Nucleus accumbens (tissue), 56 donors: ENCODE measurements at regions not wholly inside any gene's neighbourhood (a gene's known extent, or its start where the extent isn't known, plus 50 kb on each side); places are given as distances from the start of the nearest gene placed in this dataset.

ENCODE experiments used
- DNase-seq, 56 donors: peaks; one replicate each; lab custom pipeline; 2025; lab: John Stamatoyannopoulos, UW

- DNase-seq: no peak
Measured at GRCh38 chr2:6525475-6525964, 340.2 kb downstream of the CMPK2 start.

DNA sequence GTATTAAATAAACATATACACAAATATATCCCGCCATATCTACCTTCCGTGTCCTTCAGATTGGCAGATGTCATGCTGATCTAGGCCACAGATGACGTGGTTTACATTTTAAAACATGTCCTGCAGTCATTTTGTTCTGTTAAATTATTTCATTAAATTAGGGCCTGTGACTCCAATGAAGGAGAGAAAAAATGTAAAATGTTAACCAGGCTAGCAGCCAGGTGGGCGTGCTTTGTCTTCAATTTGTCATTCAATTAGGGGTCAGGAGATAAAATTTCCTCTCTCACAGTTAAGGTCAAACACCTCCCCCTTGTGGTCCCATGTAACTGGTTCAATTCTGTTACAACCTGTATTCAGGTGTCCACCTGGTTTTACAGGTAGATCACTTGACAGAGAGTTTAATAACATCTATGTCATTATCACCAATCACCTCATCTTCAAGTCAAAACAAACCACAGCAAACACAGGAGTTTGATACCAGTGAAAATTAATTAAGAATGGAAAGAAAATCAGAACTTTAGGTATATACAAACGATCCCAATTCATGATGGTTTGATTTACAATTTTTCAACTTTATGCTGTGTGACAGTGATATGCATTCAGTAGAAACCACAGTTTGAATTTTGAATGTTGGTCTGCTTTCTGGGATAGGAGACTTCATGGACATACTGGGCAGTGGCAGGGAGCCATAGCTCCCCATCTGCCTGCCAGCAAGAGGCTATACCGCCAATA is 339.4 kb downstream of the CMPK2 start:
- no peak for DNase-seq

DNA sequence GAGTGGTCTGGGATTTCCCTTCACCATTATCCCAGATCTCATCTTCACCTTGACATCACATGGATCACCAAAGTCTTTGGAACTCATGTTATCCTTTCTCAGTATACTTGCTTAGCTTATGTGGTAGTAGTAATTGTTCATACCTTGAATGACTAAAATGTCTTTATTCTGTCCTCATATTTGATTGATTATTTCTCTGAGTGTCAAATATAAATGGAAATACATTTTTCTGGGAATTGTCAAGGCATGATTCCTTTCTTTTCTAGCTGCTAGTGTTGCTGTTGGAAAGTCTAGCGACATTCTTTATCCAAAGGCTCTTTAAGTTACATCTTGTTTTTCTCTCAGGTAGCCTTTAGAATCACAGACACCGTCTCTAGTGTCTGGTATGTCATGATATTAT is 334.4 kb downstream of the CMPK2 start:
- no peak for DNase-seq

DNA sequence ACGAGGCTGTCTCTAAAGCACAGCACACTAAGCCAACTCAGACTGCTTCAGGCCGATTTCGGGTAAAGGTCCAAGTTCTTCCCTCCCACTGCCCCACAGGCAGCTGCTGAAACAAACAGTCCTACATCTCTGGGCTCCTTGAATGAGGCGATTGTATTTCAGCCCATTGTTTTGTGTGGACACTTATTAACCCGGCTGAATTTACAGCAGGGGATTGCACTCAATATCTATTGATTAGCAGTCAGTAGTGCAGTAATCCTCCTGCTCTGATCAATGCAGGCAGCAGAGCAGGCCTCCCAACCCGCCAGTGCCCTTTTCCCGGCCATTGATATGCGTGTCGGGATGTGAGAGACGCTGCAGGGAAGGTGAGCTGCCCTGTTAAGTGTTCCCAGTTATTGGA is 330.1 kb downstream of the CMPK2 start:
- DNase-seq: peak in 43 of 56 donors; percentile 1 to 71 (median 36)

GRCh38 chr2:6538607-6539006 is 327.1 kb downstream of the CMPK2 start:
- no peak for DNase-seq

- DNase-seq: no peak
Measured at GRCh38 chr2:6545336-6545735, 320.4 kb downstream of the CMPK2 start.

GRCh38 chr2:6545795-6546194 is 319.9 kb downstream of the CMPK2 start:
- no peak for DNase-seq

- peak in 11 of 56 donors; percentile 0 to 36 (median 11) for DNase-seq
Measured at GRCh38 chr2:6554466-6554865, 311.2 kb downstream of the CMPK2 start.

GRCh38 chr2:6556755-6557154 is 309.0 kb downstream of the CMPK2 start:
- no peak for DNase-seq

GRCh38 chr2:6557737-6558136 is 308.0 kb downstream of the CMPK2 start:
- no peak for DNase-seq

DNA sequence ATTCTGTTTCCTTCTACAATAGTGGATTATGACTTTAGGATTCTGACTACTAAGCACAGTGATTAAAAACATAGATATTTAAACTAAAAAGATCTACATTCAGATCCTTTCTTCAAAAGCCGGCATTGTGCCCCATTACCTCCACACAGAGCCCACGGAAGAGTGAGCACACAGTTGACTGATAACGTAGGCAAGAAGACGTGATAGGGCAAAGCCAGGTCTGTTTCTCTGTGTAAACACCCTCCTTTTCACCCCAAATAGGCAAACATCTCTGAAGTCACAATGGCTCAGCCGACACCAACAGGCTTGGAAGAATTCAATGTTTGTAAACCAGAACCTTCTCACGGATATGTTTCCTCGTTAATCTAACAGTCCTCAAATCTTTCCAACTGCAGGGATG is 302.9 kb downstream of the CMPK2 start:
- DNase-seq: no peak

GRCh38 chr2:6564326-6564725 is 301.4 kb downstream of the CMPK2 start:
- no peak for DNase-seq

- no peak for DNase-seq
Measured at GRCh38 chr2:6574121-6574520, 291.6 kb downstream of the CMPK2 start.

- DNase-seq: no peak
Measured at GRCh38 chr2:6576302-6576701, 289.4 kb downstream of the CMPK2 start.

DNA sequence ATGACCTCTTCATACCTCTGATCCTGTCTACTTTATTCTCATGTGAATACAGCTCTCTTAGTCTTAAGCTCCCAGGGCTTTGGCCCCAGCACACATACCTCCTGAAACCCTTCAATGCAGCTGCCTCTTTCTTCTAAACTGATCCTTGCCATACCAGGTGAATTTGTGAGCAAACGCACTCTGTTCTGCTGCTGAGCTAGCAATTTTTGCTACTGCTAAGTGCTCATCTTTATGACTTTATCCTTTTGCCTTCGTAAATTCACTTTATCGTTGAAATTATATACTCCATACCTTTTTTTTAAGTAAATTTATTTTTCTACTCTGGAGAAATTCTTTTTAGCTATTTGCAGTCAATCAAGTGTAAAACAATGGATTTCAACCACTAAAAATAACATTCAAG is 287.7 kb downstream of the CMPK2 start:
- DNase-seq: no peak

GRCh38 chr2:6578416-6578815 is 287.3 kb downstream of the CMPK2 start:
- DNase-seq: no peak

DNA sequence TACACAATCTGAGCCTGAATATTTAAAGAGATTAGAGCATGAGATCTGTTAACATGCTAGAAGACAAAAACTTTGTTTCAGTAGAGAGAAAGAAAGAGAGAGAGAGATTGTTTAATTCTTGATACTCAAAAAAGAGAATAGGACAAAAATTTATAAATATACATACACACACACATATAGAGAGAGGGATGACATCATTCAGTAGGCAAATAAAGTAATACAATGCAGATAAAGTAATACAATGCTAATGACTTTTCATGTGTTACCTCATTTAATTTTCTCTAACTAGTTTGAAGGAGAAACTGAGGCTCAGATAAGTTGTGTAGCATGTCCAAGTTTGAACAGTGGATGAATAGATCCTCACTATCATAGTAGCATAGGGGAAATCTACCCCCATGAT is 286.4 kb downstream of the CMPK2 start:
- DNase-seq: no peak

DNA sequence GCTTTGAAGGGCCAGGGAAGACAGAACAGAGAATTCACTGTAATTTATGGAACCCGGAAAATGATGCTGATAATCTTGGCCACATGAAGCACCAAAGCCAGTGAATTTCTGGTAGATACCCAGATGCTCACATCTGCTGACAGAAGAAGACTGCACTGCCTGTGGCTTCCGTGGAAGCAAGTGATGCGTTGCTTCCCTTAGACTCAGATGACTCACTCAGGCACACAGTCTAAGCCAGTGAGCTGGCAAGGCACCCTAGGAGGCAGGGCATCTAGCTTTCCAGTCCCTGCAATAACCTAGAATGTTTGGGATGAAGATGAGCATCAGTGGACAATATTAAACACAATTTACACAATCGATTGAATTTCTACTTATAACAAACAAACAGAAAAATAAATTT is 284.7 kb downstream of the CMPK2 start:
- DNase-seq: no peak

- no peak for DNase-seq
Measured at GRCh38 chr2:6589150-6589549, 276.6 kb downstream of the CMPK2 start.

GRCh38 chr2:6590442-6590841 is 275.3 kb downstream of the CMPK2 start:
- DNase-seq: no peak

GRCh38 chr2:6602471-6602870 is 263.2 kb downstream of the CMPK2 start:
- no peak for DNase-seq

- peak in 8 of 56 donors; percentile 2 to 10 (median 4) for DNase-seq
Measured at GRCh38 chr2:6605836-6606505, 259.7 kb downstream of the CMPK2 start.
